MM.1S (cell line): ENCODE measurements at regions not wholly inside any gene's neighbourhood (a gene's known extent, or its start where the extent isn't known, plus 50 kb on each side); places are given as distances from the start of the nearest gene placed in this dataset.

ENCODE experiments used
- EZH2phosphoT487 ChIP-seq: fragments of 300-600 bp; sonication (generic); IDR thresholded peaks from 2 replicates; pipeline ENCODE4 v1.6.1; 2018; ENCODE audit warnings: antibody characterized with exemption, low read length
- TF ChIP-seq, protein P1 (sequence below): fragments of 300-600 bp; sonication (generic); IDR thresholded peaks from 2 replicates; pipeline ENCODE4 v1.5.1; 2016; ENCODE audit warnings: antibody characterized with exemption, low read length, mixed read lengths

DNA sequence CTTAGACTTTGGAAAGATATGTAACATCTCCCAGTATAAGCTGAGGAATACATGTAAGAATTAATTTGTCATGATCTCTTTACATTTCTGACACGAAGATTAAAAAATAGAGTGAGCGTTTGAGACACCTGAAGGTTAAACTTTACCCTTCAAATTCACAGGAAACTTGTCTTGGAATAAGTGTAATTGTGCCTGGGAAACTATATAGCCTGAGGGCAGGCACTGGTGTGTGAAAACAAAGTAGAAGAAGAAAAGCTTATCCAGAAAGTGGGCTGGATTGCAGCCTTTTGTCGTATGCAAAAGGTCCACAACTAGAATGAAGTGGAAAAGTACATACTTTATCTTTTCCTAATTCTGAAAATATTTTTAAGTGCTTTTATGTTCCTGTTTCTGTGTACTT lies 275.7 kb upstream of the TCF21 start:
- TF ChIP-seq, protein P1, sequence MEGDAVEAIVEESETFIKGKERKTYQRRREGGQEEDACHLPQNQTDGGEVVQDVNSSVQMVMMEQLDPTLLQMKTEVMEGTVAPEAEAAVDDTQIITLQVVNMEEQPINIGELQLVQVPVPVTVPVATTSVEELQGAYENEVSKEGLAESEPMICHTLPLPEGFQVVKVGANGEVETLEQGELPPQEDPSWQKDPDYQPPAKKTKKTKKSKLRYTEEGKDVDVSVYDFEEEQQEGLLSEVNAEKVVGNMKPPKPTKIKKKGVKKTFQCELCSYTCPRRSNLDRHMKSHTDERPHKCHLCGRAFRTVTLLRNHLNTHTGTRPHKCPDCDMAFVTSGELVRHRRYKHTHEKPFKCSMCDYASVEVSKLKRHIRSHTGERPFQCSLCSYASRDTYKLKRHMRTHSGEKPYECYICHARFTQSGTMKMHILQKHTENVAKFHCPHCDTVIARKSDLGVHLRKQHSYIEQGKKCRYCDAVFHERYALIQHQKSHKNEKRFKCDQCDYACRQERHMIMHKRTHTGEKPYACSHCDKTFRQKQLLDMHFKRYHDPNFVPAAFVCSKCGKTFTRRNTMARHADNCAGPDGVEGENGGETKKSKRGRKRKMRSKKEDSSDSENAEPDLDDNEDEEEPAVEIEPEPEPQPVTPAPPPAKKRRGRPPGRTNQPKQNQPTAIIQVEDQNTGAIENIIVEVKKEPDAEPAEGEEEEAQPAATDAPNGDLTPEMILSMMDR: no peak
- no peak for TF ChIP-seq EZH2phosphoT487
